HS-27A (cell line): ENCODE measurements at regions not wholly inside any gene's neighbourhood (a gene's known extent, or its start where the extent isn't known, plus 50 kb on each side); places are given as distances from the start of the nearest gene placed in this dataset.
"Not testable (repeated sequence)": the region's sequence is repeated elsewhere in the genome, so short reads cannot be mapped to it uniquely, and the experiment has no call there.

Experiments used
- DNase-seq: peaks from one replicate; pipeline ENCODE4 v3.0.0-alpha.2; 2012; ENCODE audit warnings: low read depth, missing footprints

DNA sequence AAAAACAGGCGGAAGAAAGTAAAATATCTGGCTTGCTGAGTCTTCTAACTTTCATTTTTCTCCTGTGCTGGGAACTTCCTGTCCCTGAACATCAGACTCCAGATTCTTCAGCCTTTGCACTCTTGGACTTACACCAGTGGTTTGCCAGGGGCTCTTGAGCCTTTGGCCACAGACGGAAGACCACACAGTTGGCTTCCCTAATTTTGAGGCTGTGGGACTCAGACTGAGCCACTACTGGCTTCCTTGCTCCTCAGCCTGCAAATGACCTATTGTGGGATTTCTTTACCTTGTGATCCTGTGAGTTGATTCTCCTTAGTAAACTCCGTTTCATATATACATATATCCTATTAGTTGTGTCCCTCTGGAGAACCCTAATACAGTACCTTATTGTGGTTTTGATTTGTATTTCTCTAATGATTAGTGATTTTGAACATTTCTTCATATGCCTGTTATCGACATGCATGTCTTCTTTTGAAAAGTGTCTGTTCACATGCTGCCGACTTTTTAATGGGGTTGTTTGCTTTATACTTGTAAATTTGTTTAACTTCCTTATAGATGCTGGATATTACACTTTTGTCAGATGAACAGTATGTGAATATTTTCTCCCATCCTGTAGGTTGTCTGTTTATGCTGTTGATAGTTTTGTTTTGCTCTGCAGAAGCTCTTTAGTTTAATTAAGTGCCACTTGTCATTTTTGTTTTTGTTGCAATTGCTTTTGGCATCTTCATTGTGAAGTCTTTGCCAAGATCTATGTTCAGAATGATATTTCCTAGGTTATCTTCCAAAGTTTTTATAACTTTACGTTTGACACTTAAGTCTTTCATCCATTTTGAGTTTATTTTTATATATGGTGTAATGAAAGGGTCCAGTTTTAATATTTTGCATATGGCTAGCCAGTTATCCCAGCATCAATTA is 348.8 kb upstream of the SETBP1 start:
- DNase-seq: no peak

DNA sequence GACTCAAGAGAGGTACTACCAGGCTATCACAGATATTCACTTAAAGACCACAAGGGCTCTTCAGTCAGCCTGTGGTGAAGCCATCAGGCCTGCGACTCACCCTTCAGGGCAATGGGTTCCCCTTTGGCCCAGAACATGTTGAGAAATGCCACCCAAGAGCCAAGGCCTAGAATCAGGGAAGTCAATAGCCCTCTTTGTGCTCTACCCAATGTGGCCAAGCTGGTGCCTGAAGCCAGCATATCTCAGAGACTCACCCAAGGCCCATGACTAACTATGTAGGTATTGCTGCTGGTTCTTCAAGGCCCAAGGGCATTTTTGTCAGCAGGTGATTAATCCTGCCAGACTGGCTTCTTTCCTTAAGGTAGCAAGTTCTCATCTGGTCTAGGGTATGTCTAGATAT is 338.9 kb upstream of the SETBP1 start:
- DNase-seq: no peak

DNA sequence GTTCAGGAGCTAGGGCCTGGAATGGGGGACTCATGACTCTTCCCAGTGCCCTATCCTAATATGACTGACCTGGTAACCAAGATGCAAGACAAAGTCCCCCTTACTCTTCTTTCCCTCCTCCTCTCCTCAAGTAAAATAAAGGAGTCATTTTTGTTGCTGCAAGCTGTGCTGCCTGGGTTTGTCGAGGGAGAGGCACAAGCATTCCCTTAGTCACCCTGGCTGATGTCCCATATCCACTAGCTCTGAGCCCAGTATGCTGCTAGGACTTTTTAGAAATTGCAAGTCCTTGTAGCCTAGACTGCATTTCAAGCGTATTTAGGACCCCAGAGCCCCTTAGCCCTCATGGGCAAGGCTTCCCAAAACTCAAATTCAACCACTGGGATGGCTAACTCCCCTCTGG is 338.5 kb upstream of the SETBP1 start:
- no peak for DNase-seq

DNA sequence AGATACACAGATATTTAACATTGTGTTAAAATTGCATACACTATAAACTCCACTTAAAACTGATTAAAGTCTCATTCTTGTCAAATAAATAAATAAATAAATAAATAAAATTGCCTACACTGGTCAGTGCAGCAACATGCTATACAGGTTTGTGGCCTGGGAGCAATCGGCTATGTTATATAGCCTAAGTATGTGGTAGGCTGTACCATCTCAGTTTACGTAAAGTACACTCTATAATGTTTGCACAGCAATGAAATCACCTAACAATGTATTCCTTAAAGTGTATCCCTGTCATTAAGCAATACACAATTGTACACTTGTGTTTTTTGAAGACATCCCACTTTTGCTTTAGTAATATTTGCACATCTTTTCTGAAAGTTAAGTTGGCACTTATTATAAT is 337.7 kb upstream of the SETBP1 start:
- no peak for DNase-seq

DNA sequence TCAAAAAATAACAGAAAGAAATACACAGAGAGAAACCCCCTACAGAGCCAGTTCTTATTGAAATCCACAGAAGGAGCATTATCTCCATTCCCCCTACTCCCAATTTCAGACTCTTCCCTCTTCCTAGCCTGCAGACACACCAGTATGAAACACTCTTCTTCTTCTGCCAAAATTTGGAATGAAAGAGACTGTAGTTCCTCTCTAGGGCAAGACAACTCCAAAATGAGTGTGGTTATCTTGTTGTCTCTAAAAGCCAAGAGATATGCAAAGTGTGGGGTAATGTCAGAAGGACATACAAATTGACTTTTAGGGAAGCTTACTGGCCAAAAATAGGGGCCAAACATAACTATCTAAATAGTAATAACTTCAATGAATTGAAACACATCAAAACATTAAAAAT is 337.1 kb upstream of the SETBP1 start:
- no peak for DNase-seq

DNA sequence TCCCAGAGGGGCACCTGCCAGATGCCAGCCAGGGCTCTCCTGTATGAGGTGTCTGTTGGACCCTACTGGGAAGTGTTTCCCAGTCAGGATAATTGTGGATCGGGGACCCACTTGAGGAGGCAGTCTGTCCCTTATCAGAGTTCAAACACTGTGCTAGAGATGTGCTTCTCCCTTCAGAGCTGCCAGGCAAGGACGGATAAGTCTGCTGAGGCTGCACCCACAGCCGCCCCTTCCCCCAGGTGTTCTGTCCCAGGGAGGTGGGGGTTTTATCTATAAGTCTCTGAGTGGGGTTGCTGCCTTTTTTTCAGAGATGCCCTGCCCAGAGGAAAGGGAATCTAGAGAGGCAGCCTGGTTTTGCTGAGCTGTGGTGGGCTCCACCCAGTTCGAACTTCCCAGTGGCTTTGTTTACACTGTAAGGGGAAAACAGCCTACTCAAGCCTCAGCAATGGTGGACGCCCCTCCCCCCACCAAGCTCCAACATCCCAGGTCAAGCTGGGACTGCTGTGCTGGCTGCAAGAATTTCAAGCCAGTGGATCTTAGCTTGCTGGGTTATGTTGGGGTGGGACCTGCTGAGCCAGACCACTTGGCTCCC is 324.0 kb upstream of the SETBP1 start:
- DNase-seq: no peak

DNA sequence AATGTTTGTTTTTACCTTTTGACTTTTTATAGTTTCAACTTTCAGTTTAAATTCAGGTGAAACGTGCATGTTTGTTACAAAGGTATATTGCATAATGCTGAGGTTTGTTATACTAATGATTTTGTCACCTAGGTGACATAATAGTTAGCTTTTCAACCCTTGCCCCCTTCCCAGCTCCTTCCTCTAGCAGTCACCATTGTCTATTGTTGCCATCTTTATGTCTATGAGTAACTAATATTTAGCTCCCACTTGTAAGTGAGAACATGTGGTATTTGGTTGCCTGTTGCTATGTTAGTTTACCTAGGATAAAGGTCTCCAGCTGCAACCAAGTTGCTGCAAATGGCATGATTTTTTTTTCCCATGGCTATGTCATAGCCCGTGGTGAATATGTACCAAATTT is 322.3 kb upstream of the SETBP1 start:
- no peak for DNase-seq

DNA sequence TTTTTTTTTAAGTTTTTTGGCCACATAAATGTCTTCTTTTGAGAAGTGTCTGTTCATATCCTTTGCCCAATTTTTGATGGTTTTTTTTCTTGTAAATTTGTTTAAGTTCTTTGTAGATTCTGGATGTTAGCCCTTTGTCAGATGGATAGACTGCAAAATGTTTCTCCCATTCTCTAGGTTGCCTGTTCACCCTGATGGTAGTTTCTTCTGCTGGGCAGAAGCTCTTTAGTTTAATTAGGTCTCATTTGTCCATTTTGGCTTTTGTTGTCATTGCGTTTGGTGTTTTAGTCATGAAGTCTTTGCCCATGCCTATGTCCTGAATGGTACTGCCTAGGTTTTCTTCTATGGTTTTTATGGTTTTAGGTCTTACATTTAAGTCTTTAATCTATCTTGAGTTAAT is 320.9 kb upstream of the SETBP1 start:
- DNase-seq: not testable (repeated sequence)

DNA sequence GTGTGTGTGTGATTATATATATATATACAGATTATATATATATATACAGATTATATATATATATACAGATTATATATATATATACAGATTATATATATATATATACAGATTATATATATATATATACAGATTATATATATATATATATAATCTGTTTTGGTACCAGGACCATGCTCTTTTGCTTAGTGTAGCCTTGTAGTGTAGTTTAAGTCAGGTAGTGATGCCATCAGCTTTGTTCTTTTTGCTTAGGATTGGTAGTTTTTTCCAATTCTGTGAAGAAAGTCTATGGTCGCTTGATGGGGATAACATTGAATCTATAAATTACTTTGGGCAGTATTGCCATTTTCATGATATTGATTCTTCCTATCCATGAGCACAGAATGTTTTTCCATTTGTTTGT is 318.5 kb upstream of the SETBP1 start:
- not testable (repeated sequence) for DNase-seq

DNA sequence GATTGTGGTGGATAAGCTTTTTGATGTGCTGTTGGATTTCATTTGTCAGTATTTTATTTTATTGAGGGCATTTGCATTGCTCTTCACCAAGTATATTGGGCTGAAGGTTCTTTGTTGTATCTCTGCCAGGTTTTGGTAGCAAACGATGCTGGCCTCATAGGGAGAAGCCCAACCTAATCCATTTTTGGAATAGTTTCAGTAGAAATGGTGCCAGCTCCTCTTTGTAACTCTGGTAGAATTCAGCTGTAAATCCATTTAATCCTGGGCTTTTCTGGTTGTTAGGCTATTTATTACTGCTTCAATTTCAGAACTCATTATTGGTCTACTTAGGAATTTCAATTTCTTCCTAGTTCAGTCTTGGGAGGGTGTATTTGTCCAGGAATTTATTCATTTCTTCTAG is 309.8 kb upstream of the SETBP1 start:
- DNase-seq: no peak

DNA sequence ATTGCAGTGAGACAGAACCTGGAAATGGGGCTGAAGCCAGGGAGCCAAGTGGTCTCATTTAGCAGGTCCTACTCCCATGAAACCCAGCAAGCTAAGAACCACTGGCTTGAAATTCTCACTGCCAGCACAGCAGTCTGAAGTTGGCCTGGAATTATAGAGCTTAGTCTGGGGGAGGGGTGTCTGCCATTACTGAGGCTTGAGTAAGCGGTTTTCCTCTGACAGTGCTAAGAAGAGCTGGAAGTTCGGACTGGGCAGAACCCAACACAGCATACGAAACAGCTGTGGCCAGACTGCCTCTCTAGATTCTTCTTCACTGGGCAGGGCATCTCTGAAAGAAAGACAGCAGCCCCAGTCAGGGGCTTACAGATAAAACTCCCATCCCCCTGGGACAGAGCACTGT is 305.7 kb upstream of the SETBP1 start:
- no peak for DNase-seq

DNA sequence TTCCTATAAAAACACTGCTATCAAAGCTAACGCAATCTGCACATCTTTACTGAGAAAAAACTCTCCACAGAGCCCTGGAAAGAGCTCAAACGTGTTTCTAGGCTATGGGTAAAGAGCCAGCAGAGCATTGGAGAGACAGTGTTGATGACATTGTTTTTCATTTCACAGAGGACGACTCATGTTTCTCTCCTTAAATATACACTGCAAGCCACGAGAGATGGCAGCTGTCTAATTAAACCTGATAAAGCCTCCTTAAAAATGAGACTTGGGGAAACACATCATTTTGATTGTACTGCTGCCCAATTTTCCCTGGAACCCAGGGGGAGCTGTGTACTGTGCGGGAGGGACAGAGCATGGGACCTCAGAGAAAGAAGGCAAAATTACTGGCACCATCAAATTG is 294.3 kb upstream of the SETBP1 start:
- no peak for DNase-seq

DNA sequence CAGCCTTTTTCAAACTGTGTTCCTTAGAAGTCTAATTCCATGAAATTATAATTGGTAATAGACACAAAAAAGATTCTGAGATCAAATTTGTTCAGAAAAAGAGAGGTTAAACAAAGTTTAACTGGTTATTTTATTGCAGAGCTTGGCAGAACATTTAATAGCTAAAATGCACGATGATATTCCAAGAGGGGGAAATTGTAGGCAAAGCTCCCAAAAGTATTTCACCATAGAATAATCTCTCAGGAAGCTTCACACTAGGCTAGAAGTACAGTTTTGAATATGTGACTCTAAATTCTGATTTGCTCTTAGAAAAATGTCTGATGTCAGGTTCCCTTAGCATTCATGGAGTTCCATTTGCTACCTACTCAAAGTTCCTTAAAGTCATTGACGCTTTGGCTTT is 292.4 kb upstream of the SETBP1 start:
- DNase-seq: no peak

DNA sequence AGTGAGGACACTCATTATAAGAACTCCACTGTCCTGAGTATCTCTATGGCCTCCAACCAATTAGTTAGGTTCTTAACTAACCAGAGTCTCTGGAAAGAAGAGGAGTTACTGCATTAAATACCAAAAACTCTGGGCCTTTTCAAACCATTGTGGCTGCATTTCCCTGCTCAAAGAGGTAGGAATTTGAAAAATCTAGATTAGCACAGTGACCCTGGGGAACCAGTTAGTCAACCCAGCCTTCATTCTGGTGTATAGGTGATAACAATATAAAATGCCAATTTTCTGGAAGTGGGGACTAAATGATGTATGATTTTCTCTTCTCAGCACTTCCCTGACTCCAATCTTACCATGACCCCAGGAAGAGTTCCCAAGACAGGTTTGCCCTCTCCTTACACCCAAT is 287.8 kb upstream of the SETBP1 start:
- DNase-seq: no peak

DNA sequence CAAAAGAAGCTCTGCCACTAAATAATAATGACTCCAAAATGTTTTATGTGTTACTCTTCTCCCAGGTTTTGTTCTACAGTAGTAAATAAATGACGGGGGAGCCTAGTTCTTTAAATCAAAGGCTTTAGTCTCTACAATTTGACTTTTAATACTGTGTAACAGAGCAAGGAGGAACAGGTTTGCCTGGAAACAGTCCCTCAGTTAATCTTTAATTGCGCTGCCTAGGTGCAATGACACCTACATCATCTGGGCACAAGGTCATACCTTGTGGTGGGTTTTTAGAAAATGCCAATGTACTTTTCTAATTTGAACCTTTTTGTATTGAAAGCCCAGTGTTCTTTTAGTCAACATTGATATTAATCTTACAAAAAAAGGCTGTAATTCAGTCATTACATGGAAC is 287.3 kb upstream of the SETBP1 start:
- no peak for DNase-seq

DNA sequence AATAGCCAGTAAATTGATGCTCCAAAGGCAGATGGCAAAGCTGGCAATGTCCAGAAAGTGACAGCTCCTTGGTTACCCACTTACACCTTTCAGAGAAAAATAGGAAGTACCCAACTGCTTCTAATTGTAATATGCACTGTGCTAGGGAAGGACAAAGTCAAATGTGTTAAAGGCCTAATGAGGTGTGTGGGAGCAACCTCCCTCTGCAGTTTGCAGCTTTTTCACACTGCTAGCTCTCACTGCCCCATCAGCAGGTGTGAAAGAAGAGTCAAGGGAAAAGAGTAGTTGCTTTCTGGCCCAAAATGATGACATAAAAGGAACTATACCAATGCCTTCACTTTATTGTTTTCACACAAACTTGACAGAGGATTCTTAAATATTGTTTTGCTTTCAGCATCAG is 284.1 kb upstream of the SETBP1 start:
- DNase-seq: no peak

DNA sequence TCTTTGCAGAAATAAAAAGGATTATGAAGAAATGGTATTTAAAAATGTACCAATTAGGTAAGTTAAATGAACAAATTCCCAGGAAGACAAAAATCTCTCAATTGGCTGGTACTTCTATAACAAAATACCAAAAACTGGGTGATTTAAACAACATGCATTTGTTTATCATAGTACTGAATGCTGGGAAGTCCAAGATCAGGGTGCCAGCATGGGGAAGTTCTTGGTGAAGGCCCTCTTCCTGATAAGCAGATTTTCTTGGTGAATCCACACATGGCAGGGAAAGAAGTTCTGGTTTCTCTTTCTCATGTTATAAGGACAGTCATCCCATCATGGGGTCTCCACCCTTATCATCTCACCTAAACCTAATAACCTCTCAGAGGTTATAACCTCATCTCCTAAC is 271.6 kb upstream of the SETBP1 start:
- no peak for DNase-seq

DNA sequence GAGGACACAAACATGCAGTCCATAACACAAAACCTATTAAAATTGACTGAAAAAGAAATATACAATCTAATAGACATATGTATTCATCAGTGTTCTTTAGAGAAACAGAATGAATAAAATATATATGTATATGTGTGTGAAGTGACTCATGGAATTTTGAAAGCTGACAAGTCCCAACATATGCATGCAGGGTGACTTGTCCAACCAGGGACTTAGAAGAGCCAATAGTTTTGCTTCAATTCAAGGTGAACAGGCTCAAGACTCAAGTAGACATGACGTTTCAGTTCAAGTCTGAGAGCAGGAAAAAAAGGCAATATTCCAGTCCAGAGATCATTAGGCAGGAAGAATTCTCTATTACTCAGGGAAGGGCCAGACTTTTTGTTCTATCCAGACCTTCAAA is 271.2 kb upstream of the SETBP1 start:
- no peak for DNase-seq

DNA sequence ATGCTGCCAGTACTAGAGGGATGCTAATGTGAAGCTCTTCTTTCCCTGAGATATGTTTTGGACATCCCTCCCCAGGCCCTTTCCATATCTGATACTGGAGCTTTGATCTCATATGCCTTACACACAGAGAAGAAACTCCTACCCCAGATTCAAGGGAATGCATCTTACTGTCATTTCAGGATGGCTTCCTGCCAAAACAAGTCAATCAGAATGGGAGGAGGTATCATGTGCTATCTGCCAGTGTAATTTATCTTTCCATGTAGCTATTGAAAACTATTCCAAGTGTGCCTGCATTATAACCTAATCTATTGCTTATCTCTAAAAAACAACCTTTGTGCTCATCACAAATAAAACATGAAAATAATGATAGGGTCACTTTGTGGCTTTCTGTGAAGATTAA is 269.9 kb upstream of the SETBP1 start:
- no peak for DNase-seq

DNA sequence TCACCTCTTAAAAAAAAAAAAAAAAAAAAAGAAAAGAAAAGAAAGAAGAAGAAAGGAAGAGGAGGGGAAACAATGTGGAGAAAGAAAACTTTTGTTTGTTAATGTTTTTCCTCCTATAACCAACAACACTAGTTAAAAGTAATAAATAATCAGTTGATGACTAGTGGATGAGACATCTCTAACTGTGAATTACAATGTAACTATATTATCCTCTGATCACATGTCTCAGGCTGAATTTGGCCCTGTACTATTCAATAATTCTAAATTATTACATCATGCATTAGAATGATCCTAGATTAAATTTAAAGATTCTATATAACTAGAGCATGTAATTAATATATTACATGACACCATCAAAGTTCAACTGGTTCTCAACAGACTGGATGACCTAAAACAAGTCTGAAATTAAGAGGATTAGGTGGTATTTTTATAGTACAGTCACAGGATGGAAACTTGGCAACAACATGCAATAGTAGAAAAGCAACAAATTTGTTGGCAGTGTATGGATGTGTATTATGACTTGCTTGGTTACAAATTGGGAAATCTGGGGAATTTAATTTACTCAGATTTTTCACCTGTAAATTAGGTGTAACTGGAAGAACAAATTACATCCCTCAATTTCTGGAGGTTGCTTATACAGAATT is 269.3 kb upstream of the SETBP1 start:
- DNase-seq: no peak

DNA sequence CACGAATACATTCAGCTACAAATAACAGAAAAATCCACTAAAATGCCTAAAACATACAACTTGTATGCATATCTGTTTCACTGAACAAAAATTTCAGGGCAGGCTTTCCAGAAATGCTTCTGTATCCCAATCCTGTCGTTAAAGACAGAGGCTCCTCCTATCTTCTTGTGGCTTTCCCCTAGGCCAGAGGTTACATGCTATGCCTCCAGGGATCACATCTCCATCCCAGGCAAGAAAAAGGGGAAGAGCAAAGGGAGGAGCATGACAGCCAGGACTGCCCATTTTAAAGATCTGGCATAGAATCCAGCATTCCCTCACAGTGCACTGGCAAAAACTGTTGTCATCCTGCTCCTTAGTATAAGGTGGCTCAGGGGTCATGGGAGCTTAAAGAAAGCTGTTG is 268.7 kb upstream of the SETBP1 start:
- DNase-seq: no peak

DNA sequence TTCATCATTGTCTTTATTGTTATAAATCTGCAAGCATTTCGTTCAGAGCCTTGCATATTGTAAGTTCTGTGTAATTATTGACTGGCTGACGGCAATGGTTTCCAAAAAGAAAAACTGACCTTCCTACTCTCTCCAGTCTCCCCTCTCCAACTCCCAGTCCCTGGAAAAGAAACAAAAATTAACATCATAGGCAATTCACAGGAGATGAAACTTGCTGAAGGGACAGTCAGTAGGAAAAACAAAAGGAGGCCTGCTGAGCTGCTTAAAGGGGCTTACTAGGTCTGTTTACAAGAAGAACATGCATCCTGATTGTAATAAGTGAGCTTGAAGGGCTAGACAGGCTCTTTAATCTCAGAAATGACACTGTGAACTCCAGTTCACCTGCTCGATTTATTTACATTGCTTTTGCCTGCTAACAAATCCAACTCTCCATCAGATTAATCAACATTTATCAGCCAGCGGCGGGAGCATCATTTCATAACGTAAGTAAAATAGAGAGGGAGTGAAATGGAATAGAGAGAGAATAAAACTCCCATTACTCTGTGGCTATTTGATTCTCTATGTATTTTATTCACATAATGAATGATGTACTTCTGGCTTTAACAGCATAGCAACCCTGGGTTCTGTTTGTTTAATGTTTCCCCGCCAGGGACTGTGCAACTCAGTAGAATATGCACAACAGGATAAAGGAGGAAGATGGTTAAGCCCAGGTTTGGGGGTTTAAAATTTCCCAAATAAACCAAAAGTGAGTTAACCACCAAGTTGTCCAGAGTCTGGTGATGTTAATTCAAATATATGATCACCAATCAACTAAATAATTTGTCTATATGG is 256.7 kb upstream of the SETBP1 start:
- DNase-seq: no peak

DNA sequence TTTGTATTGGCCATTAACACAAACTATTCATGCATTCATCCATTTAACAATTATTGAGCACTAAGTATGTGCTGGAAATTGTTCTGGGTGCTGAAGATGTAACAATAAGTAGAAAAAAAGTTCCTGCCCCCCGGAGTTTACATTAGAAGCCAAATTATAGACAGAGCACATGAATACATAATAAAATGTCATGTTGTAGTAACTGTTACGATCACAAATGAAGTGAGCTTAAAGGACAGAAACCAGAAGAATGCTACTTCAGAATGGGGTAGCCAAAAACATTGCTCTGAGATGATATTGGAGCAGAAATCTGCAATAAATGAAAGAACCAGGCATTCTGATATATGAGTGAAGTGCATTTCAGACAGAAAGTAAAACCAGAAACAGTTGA is 256.0 kb upstream of the SETBP1 start:
- no peak for DNase-seq
